ENCODE measurements at regions not wholly inside any gene's neighbourhood (a gene's known extent, or its start where the extent isn't known, plus 50 kb on each side); places are given as distances from the start of the nearest gene placed in this dataset.

DNA sequence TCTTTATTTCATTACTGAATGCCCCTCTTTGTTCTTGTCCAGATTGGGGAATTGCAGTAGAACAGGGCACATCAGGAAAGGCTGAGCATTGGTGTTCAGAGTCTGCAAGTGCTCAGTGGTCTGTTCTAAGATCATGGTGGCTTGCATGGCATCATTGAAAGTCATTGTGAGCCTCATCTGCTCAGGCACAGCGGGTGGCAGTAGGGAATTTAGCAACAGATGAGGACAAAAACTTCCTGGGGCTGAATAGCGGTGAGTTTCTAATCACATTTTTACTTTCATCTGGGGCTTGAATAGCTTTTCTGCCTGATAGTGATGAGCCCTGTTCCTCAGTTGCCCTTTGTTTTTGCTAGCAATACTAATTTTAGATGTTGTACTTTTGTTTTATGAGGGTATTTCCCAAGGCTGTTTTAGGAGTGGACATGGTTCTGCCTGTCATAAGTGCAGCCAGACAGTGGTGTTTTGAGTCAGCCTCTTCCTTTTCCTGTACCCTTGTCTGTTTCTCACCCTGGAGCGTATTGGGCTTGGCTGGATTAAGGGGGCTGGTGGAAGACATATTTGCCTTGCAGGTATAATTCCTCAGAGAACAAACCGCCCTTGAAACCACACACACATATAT is 127.2 kb upstream of the IL12A start:
- Histone ChIP-seq H3K4me3 (ENCODE audit: low read depth in 1 of 5, low read length in 5 of 5) (no peak overlapping the region), H3K27ac (ENCODE audit: low read depth, low read length) (no peak overlapping the region), H3K9ac (ENCODE audit: low read length in 5 of 5) (no peak overlapping the region), H3K27me3 (ENCODE audit: control insufficient read depth in 5 of 5, insufficient read depth in 4 of 5, low read length in 5 of 5) (no peaks in the 10 kb centered on the region), H3K36me3 (ENCODE audit: control insufficient read depth in 5 of 5, insufficient read depth in 5 of 5, low read length in 5 of 5) (no peaks in the 10 kb centered on the region), H3K4me1 (ENCODE audit: control insufficient read depth in 5 of 5, insufficient read depth in 5 of 5, low read length in 5 of 5) (peaks cover 2 to 54% (median 21%) of the 10 kb centered on the region in 5 donors), H3K9me3 (ENCODE audit: control insufficient read depth in 5 of 5, low read length in 5 of 5) (no peaks in the 10 kb centered on the region)

DNA sequence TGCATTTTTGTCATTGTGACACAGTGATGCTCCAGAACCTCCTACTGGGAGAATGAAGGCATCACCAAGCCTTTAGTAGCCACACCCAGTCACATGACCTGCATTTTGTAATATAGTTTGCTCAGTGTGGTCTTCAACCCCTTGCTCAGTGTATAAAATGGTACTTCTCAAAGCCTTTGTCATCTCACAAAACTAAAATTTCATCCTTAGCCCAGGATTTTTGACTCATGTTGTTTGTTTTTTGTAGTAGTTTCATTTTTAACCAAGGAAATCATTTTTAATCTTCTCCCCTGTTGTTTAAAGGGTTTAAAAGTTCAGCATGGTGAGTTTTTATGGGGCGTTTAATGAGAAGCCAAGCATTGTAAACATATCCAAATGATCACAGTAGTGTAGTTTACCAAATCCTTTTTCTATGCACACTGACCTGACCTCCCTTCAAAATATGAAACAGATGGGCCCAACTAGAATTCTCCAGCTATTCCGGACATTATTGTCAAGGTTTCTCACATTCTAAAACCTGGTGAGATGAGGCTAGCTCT is 123.5 kb upstream of the IL12A start:
- Histone ChIP-seq H3K27ac (ENCODE audit: low read depth, low read length) (peak overlapping the region; percentile 20), H3K9ac (ENCODE audit: low read length in 5 of 5) (no peak overlapping the region), H3K4me1 (ENCODE audit: control insufficient read depth in 5 of 5, insufficient read depth in 5 of 5, low read length in 5 of 5) (peaks cover 2 to 40% (median 18%) of the 10 kb centered on the region in 5 donors), H3K27me3 (ENCODE audit: control insufficient read depth in 5 of 5, insufficient read depth in 4 of 5, low read length in 5 of 5) (no peaks in the 10 kb centered on the region), H3K9me3 (ENCODE audit: control insufficient read depth in 5 of 5, low read length in 5 of 5) (no peaks in the 10 kb centered on the region), H3K4me3 (ENCODE audit: low read depth in 1 of 5, low read length in 5 of 5) (no peak overlapping the region), H3K36me3 (ENCODE audit: control insufficient read depth in 5 of 5, insufficient read depth in 5 of 5, low read length in 5 of 5) (peaks cover 0 to 3% (median 0%) of the 10 kb centered on the region in 5 donors)

DNA sequence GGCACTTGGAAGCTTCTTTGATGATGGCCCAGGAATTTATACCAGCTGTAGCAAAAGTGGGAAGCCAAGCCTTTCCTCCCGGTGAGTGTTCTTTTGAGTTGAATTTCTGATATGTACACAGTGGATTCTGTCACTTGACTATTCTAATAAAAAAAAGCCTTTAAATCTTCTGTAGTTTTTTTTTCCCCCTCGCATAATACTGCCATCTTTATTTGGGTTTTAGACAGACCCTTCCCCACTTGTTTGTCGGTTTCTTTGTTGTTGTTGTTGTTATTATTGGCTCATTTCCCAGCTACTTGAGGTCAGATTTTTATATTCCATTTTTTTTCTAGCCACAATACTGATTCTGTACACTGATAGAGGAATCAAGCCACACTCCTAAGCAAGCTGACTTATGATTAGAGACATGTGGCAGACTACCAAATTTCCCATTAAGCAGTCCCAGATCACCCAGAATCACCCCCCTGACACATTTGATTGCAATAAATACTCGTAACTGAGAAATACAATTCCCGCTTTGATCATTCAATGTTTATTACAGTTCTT is 122.4 kb upstream of the IL12A start:
- Histone ChIP-seq H3K9ac (ENCODE audit: low read length in 5 of 5) (no peak overlapping the region), H3K9me3 (ENCODE audit: control insufficient read depth in 5 of 5, low read length in 5 of 5) (no peaks in the 10 kb centered on the region), H3K4me3 (ENCODE audit: low read depth in 1 of 5, low read length in 5 of 5) (no peak overlapping the region), H3K27me3 (ENCODE audit: control insufficient read depth in 5 of 5, insufficient read depth in 4 of 5, low read length in 5 of 5) (no peaks in the 10 kb centered on the region), H3K4me1 (ENCODE audit: control insufficient read depth in 5 of 5, insufficient read depth in 5 of 5, low read length in 5 of 5) (peaks cover 0 to 28% (median 9%) of the 10 kb centered on the region in 5 donors), H3K27ac (ENCODE audit: low read depth, low read length) (peak overlapping the region; percentile 26), H3K36me3 (ENCODE audit: control insufficient read depth in 5 of 5, insufficient read depth in 5 of 5, low read length in 5 of 5) (peaks cover 0 to 3% (median 0%) of the 10 kb centered on the region in 5 donors)

DNA sequence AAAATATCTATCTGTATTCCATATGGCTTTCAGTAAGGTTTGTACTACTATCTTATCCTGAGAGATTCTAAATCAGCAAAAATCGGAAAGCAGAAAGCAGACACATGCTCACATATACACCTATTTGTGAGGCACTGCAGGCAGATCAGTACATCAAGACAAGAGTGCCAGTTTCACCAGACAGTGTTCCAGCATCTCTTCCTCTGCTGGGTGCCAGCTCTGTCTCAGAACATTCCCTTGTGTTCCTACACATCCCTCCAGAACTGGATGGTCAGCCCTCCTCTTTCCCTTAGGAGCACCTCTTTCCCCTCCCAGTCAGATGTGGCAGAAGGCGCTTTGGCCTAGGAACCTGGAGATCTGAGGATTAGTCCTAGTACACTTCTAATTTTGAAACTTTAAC is 121.3 kb upstream of the IL12A start:
- Histone ChIP-seq H3K27ac (ENCODE audit: low read depth, low read length) (peak overlapping the region; percentile 27), H3K9ac (ENCODE audit: low read length in 5 of 5) (no peak overlapping the region), H3K27me3 (ENCODE audit: control insufficient read depth in 5 of 5, insufficient read depth in 4 of 5, low read length in 5 of 5) (no peaks in the 10 kb centered on the region), H3K4me1 (ENCODE audit: control insufficient read depth in 5 of 5, insufficient read depth in 5 of 5, low read length in 5 of 5) (peaks cover 0 to 26% (median 9%) of the 10 kb centered on the region in 5 donors), H3K36me3 (ENCODE audit: control insufficient read depth in 5 of 5, insufficient read depth in 5 of 5, low read length in 5 of 5) (peaks cover 0 to 3% (median 0%) of the 10 kb centered on the region in 5 donors), H3K9me3 (ENCODE audit: control insufficient read depth in 5 of 5, low read length in 5 of 5) (no peaks in the 10 kb centered on the region), H3K4me3 (ENCODE audit: low read depth in 1 of 5, low read length in 5 of 5) (no peak overlapping the region)

DNA sequence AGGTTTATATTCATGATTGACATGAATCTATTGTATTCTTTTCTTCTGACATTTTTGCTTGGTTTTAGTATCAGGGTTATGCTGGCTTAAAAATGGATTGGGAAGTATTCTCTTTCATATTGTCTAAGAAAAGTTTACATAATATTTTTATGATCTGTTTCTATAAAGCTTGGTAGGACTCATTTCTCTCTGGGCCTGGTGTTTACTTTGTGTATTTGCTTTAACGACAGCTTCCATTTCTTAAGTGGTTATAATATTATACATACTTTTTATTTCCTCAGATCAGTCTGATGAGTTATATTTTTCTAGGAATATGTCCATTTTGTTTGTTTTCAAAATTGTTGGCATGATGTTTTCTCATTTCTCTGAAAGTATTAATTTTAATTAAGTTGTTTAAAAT is 117.9 kb upstream of the IL12A start:
- no peak overlapping the region for H3K9ac ChIP-seq (ENCODE audit: low read length in 5 of 5)
- H3K36me3 ChIP-seq (ENCODE audit: control insufficient read depth in 5 of 5, insufficient read depth in 5 of 5, low read length in 5 of 5) = peaks cover 0 to 3% (median 0%) of the 10 kb centered on the region in 5 donors
- H3K27ac ChIP-seq (ENCODE audit: low read depth, low read length) = no peak overlapping the region
- no peaks in the 10 kb centered on the region for H3K9me3 ChIP-seq (ENCODE audit: control insufficient read depth in 5 of 5, low read length in 5 of 5)
- H3K27me3 ChIP-seq (ENCODE audit: control insufficient read depth in 5 of 5, insufficient read depth in 4 of 5, low read length in 5 of 5) = no peaks in the 10 kb centered on the region
- no peak overlapping the region for H3K4me3 ChIP-seq (ENCODE audit: low read depth in 1 of 5, low read length in 5 of 5)
- H3K4me1 ChIP-seq (ENCODE audit: control insufficient read depth in 5 of 5, insufficient read depth in 5 of 5, low read length in 5 of 5) = peaks cover 0 to 18% (median 15%) of the 10 kb centered on the region in 5 donors

DNA sequence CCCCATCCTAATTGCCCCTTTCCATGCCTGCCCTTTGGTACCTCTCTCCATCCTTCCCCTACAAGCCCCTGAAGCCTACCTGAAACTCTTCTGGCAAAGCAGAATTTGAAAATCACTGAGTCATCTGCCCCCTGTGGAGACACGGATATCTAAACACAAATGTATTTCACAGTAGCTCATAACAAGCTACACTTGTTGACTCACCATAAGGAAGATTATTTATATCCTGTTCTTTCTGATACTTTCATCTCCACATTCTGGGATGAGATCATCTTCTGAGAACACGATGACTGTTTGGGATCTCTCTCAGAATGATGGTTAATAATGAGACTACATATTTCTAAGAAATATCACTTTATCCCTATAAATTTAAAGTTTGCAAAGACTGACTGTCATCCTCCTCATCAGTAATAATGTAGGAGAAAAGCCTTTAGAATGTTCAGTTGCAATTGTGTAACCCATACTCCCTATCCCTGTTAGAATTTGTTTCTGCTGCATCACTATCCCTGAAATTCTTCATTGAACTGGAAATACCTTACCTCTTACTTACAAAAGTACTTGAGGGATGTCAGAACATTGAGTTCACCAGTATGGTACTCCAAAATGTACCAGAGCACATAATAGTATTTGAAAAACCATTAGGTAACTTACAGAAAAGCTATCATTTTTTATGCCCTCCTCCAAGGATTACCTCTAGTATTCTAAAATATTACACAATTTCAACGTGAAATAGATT is 116.1 kb upstream of the IL12A start:
- Histone ChIP-seq H3K4me3 (ENCODE audit: low read depth in 1 of 5, low read length in 5 of 5) (no peak overlapping the region), H3K9me3 (ENCODE audit: control insufficient read depth in 5 of 5, low read length in 5 of 5) (no peaks in the 10 kb centered on the region), H3K36me3 (ENCODE audit: control insufficient read depth in 5 of 5, insufficient read depth in 5 of 5, low read length in 5 of 5) (peaks cover 0 to under 1% (median 0%) of the 10 kb centered on the region in 5 donors), H3K27ac (ENCODE audit: low read depth, low read length) (no peak overlapping the region), H3K27me3 (ENCODE audit: control insufficient read depth in 5 of 5, insufficient read depth in 4 of 5, low read length in 5 of 5) (no peaks in the 10 kb centered on the region), H3K4me1 (ENCODE audit: control insufficient read depth in 5 of 5, insufficient read depth in 5 of 5, low read length in 5 of 5) (peaks cover 0 to 7% (median 1%) of the 10 kb centered on the region in 5 donors), H3K9ac (ENCODE audit: low read length in 5 of 5) (no peak overlapping the region)

DNA sequence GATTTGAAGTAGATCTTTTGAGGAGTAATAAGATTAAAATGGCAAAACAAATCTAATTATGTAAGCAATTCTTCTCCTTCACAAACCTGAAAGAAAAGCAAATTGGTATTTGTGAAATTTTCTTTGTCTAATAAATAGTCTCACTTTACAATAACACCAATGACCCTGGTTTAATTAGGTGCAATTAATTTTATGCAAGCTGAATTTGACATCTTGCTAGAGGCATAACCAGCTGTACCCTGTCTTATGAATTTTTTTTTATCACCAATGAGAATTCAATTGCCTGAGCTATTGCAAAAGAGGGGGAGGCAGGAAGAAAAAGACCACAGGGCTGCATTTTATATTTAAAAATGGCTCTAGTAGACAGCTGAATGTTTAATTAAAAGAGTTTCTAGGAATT is 113.5 kb upstream of the IL12A start:
- Histone ChIP-seq H3K27ac (ENCODE audit: low read depth, low read length) (peak overlapping the region; percentile 32), H3K27me3 (ENCODE audit: control insufficient read depth in 5 of 5, insufficient read depth in 4 of 5, low read length in 5 of 5) (no peaks in the 10 kb centered on the region), H3K9me3 (ENCODE audit: control insufficient read depth in 5 of 5, low read length in 5 of 5) (no peaks in the 10 kb centered on the region), H3K9ac (ENCODE audit: low read length in 5 of 5) (no peak overlapping the region), H3K36me3 (ENCODE audit: control insufficient read depth in 5 of 5, insufficient read depth in 5 of 5, low read length in 5 of 5) (no peaks in the 10 kb centered on the region), H3K4me1 (ENCODE audit: control insufficient read depth in 5 of 5, insufficient read depth in 5 of 5, low read length in 5 of 5) (peaks cover 0 to 14% (median 7%) of the 10 kb centered on the region in 5 donors), H3K4me3 (ENCODE audit: low read depth in 1 of 5, low read length in 5 of 5) (no peak overlapping the region)

DNA sequence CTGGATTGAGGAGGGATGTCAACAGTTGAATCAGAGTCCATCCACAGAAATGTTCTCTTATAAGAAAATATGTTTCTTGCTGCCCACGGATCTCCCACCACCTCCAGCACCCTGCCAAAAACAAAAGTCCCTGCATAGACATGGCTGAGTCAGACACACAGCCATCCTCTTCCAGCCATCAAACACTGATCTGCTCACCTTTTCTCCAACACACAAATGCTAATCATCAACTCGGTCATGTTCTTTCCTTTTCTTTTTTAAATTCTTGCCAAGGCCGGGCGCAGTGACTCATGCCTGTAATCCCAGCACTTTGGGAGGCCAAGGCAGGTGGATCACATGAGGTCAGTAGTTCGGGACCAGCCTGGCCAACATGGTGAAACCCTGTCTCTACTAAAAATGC is 110.7 kb upstream of the IL12A start:
- Histone ChIP-seq H3K4me1 (ENCODE audit: control insufficient read depth in 5 of 5, insufficient read depth in 5 of 5, low read length in 5 of 5) (peaks cover 0 to 22% (median 18%) of the 10 kb centered on the region in 5 donors), H3K36me3 (ENCODE audit: control insufficient read depth in 5 of 5, insufficient read depth in 5 of 5, low read length in 5 of 5) (no peaks in the 10 kb centered on the region), H3K9ac (ENCODE audit: low read length in 5 of 5) (no peak overlapping the region), H3K9me3 (ENCODE audit: control insufficient read depth in 5 of 5, low read length in 5 of 5) (no peaks in the 10 kb centered on the region), H3K4me3 (ENCODE audit: low read depth in 1 of 5, low read length in 5 of 5) (no peak overlapping the region), H3K27ac (ENCODE audit: low read depth, low read length) (no peak overlapping the region), H3K27me3 (ENCODE audit: control insufficient read depth in 5 of 5, insufficient read depth in 4 of 5, low read length in 5 of 5) (no peaks in the 10 kb centered on the region)

DNA sequence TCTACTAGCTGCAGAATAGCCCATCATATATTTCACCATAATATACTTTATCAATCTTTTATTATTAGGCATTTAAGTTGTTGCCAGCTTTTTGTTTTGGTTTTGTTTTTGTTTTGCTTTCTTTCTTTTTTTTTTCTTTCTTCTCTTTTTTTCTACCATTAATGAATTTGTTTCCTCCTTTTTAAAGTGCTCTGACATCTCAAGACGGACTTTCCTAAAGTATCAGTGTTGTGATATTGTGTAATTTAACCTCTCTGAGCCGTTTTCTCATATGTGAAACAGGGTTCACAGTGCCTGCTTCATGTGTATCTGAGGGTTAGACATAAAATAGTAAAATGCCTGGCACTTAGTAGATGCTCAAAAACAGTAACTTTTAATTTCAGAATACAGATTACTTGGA is 109.5 kb upstream of the IL12A start:
- H3K9me3 ChIP-seq (ENCODE audit: control insufficient read depth in 5 of 5, low read length in 5 of 5) = no peaks in the 10 kb centered on the region
- H3K36me3 ChIP-seq (ENCODE audit: control insufficient read depth in 5 of 5, insufficient read depth in 5 of 5, low read length in 5 of 5) = no peaks in the 10 kb centered on the region
- H3K27me3 ChIP-seq (ENCODE audit: control insufficient read depth in 5 of 5, insufficient read depth in 4 of 5, low read length in 5 of 5) = no peaks in the 10 kb centered on the region
- peaks cover 0 to 23% (median 19%) of the 10 kb centered on the region in 5 donors for H3K4me1 ChIP-seq (ENCODE audit: control insufficient read depth in 5 of 5, insufficient read depth in 5 of 5, low read length in 5 of 5)
- no peak overlapping the region for H3K4me3 ChIP-seq (ENCODE audit: low read depth in 1 of 5, low read length in 5 of 5)
- H3K27ac ChIP-seq (ENCODE audit: low read depth, low read length) = no peak overlapping the region
- H3K9ac ChIP-seq (ENCODE audit: low read length in 5 of 5) = no peak overlapping the region

DNA sequence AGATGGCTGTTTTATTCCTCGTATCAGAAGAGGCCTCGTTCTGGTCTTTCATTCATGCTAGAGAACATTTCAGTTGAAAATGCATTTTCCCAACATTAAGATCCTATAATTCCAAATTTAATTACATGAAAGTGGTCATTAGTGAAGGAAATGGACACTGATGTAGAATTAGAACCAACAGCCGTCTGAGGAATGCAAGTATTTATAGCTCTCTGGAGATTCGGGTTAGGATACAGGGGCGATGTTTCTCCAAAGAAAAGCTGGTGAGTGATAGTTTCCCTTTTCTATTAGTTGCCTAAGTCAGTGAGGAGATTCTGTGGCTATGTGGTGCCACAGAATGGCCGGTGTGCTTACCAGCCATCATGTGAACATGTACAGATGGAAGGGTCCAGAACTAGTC is 109.0 kb upstream of the IL12A start:
- no peak overlapping the region for H3K9ac ChIP-seq (ENCODE audit: low read length in 5 of 5)
- peaks cover 0 to 23% (median 19%) of the 10 kb centered on the region in 5 donors for H3K4me1 ChIP-seq (ENCODE audit: control insufficient read depth in 5 of 5, insufficient read depth in 5 of 5, low read length in 5 of 5)
- no peak overlapping the region for H3K27ac ChIP-seq (ENCODE audit: low read depth, low read length)
- no peak overlapping the region for H3K4me3 ChIP-seq (ENCODE audit: low read depth in 1 of 5, low read length in 5 of 5)
- H3K9me3 ChIP-seq (ENCODE audit: control insufficient read depth in 5 of 5, low read length in 5 of 5) = no peaks in the 10 kb centered on the region
- no peaks in the 10 kb centered on the region for H3K27me3 ChIP-seq (ENCODE audit: control insufficient read depth in 5 of 5, insufficient read depth in 4 of 5, low read length in 5 of 5)
- no peaks in the 10 kb centered on the region for H3K36me3 ChIP-seq (ENCODE audit: control insufficient read depth in 5 of 5, insufficient read depth in 5 of 5, low read length in 5 of 5)
